Keratinocyte (primary cell): ENCODE measurements at regions not wholly inside any gene's neighbourhood (a gene's known extent, or its start where the extent isn't known, plus 50 kb on each side); places are given as distances from the start of the nearest gene placed in this dataset.

Source experiments
- DNase-seq: peaks from one replicate; pipeline ENCODE4 v3.0.0-alpha.2; 2011; ENCODE audit warnings: low read depth, missing footprints, low spot score
- FAIRE-seq: peaks from 2 replicates; lab custom pipeline; 2011; peaks lifted over from hg19 to GRCh38; lab: Jason Lieb, UNC
- H2AFZ ChIP-seq: 2 replicates; pipeline ENCODE4 v1.6.0; 2012; ENCODE audit warnings: low read length, control low read depth, inconsistent platforms; ENCODE audit not compliant: control insufficient read depth
- H3K27ac ChIP-seq: 2 replicates; pipeline ENCODE4 v1.5.1; 2011; ENCODE audit warnings: low read length; ENCODE audit not compliant: control insufficient read depth, insufficient read depth
- H3K27me3 ChIP-seq: 3 replicates; pipeline ENCODE4 v1.6.0; 2011; ENCODE audit warnings: low read length; ENCODE audit not compliant: control insufficient read depth, insufficient read depth; ENCODE audit errors: extremely low read depth
- H3K36me3 ChIP-seq, 2 experiments: 2 replicates in 1 of 2; 3 replicates in 1 of 2; pipeline ENCODE4 v1.5.1; 2011; ENCODE audit warnings: low read length in 2 of 2, mild to moderate bottlenecking in 1 of 2; ENCODE audit not compliant: control insufficient read depth in 2 of 2, insufficient read depth in 2 of 2; ENCODE audit errors: extremely low read depth in 1 of 2
- H3K4me1 ChIP-seq: 3 replicates; pipeline ENCODE4 v1.5.1; 2011; ENCODE audit warnings: low read length; ENCODE audit not compliant: control insufficient read depth, insufficient read depth; ENCODE audit errors: extremely low read depth
- H3K4me2 ChIP-seq: 3 replicates; pipeline ENCODE4 v1.6.0; 2011; ENCODE audit warnings: low read depth, low read length; ENCODE audit not compliant: control insufficient read depth, insufficient read depth; ENCODE audit errors: extremely low read depth
- H3K4me3 ChIP-seq, 3 experiments: fragments of 200-600 bp in 1 of 3; sonication (generic) in 1 of 3; 2 replicates in 2 of 3; 3 replicates in 1 of 3; pipeline ENCODE4 v1.5.1; 2011 to 2016; ENCODE audit warnings: low read length in 3 of 3, mild to moderate bottlenecking in 3 of 3, control low read depth in 2 of 3, inconsistent platforms in 1 of 3, low read depth in 1 of 3, mixed read lengths in 1 of 3, mixed run types in 1 of 3, moderate library complexity in 1 of 3; ENCODE audit not compliant: control insufficient read depth in 2 of 3, insufficient read depth in 2 of 3; ENCODE audit errors: extremely low read depth in 1 of 3
- H3K79me2 ChIP-seq: 2 replicates; pipeline ENCODE4 v1.6.0; 2012; ENCODE audit warnings: low read length; ENCODE audit not compliant: control insufficient read depth, insufficient read depth
- H3K9ac ChIP-seq: 3 replicates; pipeline ENCODE4 v1.6.0; 2011; ENCODE audit warnings: low read length; ENCODE audit not compliant: control insufficient read depth, insufficient read depth; ENCODE audit errors: extremely low read depth
- H3K9me1 ChIP-seq: 3 replicates; pipeline ENCODE4 v1.6.0; 2011; ENCODE audit warnings: low read length; ENCODE audit not compliant: control insufficient read depth, insufficient read depth; ENCODE audit errors: extremely low read depth
- H3K9me3 ChIP-seq: 2 replicates; pipeline ENCODE4 v1.5.1; 2012; ENCODE audit warnings: low read depth, low read length; ENCODE audit not compliant: control insufficient read depth
- H4K20me1 ChIP-seq: 3 replicates; pipeline ENCODE4 v1.6.0; 2011; ENCODE audit warnings: low read length; ENCODE audit not compliant: control insufficient read depth, insufficient read depth; ENCODE audit errors: extremely low read depth
- EZH2 ChIP-seq: IDR thresholded peaks from one replicate; pipeline ENCODE4 v1.6.1; 2012; ENCODE audit warnings: inconsistent platforms, mild to moderate bottlenecking, low read length, moderate library complexity
- dilution Hi-C: fragments of 300-500 bp; cut with MboI; formaldehyde crosslinking; loops from one replicate; pipeline ENCODE4 v1.7.0; 2020; ENCODE audit warnings: low sequenced_read_pairs; ENCODE audit not compliant: extremely low pct_ligation_motif_present
- TF ChIP-seq, protein P1 (sequence below), 3 experiments: IDR thresholded peaks in 1 of 3; conservative IDR thresholded peaks in 1 of 3; optimal IDR thresholded peaks in 1 of 3; 2 replicates in 2 of 3; 3 replicates in 1 of 3; pipeline versions ENCODE3 to v1.5.1; 2011; ENCODE audit warnings: low read length in 3 of 3, mild to moderate bottlenecking in 3 of 3, moderate library complexity in 2 of 3, control low read depth in 1 of 3, inconsistent platforms in 1 of 3; ENCODE audit not compliant: insufficient read depth in 2 of 3; ENCODE audit errors: extremely low read depth in 1 of 3

DNA sequence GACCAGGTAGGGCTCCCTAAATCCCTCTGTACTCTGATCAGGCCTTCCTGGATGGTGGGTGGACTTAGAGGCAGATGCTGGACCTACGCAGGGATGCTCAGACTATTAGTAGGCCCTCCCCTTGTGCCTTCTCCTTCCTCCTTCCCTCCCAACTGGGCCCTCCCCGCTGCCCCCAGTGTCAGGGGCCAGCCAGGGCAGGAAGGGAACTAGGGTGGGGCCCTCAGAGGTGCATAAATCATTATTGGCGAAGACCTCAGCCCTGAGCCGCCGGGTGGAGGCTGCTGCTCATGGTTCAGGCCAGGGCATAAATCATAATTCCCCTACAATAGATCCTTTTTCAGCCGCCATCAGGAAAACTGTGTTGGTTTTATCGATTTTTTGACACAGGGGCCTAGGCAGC is 81.4 kb downstream of the MRM1 start:
- dilution Hi-C loops: no loop called here
- H4K20me1 ChIP-seq: peaks cover 3% of the 10 kb centered on the region
- no peak overlapping the region for H3K27ac ChIP-seq
- no peak for FAIRE-seq
- no peak overlapping the region for H2AFZ ChIP-seq
- no peak overlapping the region for H3K4me3 ChIP-seq
- no peak overlapping the region for H3K9ac ChIP-seq
- H3K27me3 ChIP-seq: peaks cover 72% of the 10 kb centered on the region
- H3K36me3 ChIP-seq: no peaks in the 10 kb centered on the region
- no peaks in the 10 kb centered on the region for H3K79me2 ChIP-seq
- no peak for TF ChIP-seq EZH2
- TF ChIP-seq, protein P1, sequence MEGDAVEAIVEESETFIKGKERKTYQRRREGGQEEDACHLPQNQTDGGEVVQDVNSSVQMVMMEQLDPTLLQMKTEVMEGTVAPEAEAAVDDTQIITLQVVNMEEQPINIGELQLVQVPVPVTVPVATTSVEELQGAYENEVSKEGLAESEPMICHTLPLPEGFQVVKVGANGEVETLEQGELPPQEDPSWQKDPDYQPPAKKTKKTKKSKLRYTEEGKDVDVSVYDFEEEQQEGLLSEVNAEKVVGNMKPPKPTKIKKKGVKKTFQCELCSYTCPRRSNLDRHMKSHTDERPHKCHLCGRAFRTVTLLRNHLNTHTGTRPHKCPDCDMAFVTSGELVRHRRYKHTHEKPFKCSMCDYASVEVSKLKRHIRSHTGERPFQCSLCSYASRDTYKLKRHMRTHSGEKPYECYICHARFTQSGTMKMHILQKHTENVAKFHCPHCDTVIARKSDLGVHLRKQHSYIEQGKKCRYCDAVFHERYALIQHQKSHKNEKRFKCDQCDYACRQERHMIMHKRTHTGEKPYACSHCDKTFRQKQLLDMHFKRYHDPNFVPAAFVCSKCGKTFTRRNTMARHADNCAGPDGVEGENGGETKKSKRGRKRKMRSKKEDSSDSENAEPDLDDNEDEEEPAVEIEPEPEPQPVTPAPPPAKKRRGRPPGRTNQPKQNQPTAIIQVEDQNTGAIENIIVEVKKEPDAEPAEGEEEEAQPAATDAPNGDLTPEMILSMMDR (optimal IDR thresholded peaks at IDR 0.05 in 1 of 3, IDR thresholded peaks at IDR 0.05 in 1 of 3, conservative IDR thresholded peaks at IDR 0.05 in 1 of 3; ENCODE audit: extremely low read depth in 1 of 3, insufficient read depth in 2 of 3, low read length in 3 of 3): no peak
- H3K4me1 ChIP-seq: peaks cover 10% of the 10 kb centered on the region
- no peak overlapping the region for H3K4me2 ChIP-seq
- H3K9me3 ChIP-seq: no peaks in the 10 kb centered on the region
- DNase-seq: no peak
- H3K9me1 ChIP-seq: no peaks in the 10 kb centered on the region

DNA sequence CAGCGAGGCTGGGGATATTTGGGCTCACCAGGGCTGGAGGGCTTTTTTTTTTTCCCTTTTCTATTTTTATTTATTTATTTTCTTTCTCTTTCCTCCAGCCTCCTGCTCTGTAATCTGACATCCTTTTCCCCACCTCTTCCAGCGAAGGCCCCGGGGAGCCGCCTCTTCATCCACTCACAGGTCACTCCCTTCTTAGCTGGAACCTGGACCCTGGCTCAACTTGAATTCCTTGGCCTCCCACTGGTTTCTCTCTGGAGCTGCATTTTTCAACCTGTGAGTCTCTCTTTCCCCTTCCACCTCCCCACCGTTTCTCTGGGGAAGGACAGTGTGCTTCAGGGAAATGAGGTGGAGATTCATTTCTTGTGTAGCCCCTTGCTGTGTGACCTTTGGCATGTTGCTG is 82.0 kb downstream of the MRM1 start:
- FAIRE-seq: no peak
- H3K9me3 ChIP-seq: no peaks in the 10 kb centered on the region
- H3K4me3 ChIP-seq: no peak overlapping the region
- peaks cover 3% of the 10 kb centered on the region for H4K20me1 ChIP-seq
- no peaks in the 10 kb centered on the region for H3K36me3 ChIP-seq
- peaks cover 10% of the 10 kb centered on the region for H3K4me1 ChIP-seq
- DNase-seq: no peak
- TF ChIP-seq EZH2: no peak
- TF ChIP-seq, protein P1 (optimal IDR thresholded peaks at IDR 0.05 in 1 of 3, IDR thresholded peaks at IDR 0.05 in 1 of 3, conservative IDR thresholded peaks at IDR 0.05 in 1 of 3; ENCODE audit: extremely low read depth in 1 of 3, insufficient read depth in 2 of 3, low read length in 3 of 3): no peak
- H2AFZ ChIP-seq: no peak overlapping the region
- dilution Hi-C loops: no loop called here
- H3K9me1 ChIP-seq: no peaks in the 10 kb centered on the region
- no peak overlapping the region for H3K4me2 ChIP-seq
- H3K9ac ChIP-seq: no peak overlapping the region
- peaks cover 73% of the 10 kb centered on the region for H3K27me3 ChIP-seq
- no peak overlapping the region for H3K27ac ChIP-seq
- H3K79me2 ChIP-seq: no peaks in the 10 kb centered on the region
